ENCODE measurements at regions not wholly inside any gene's neighbourhood (a gene's known extent, or its start where the extent isn't known, plus 50 kb on each side); places are given as distances from the start of the nearest gene placed in this dataset.

DNA sequence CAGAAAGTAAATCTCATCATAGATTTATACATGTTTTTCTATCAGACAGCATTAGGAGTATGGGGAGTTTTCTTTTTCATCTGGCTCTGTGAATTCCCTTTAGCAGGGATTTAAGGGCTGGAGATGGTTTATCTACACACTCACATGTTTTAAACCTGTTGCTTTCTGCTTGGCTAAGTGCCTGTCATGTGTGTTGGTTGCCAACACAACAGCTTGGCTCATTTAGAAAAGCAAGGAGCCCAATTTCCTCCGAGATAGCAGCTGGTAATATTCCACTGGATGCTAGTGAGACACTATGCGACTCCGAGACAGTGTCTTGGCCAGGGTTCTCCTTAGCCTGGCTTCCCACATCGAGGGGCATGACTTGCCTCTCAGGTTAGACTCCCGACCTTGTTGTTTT lies 83.3 kb downstream of the KLF5 start:
- intact Hi-C loops (cut with micrococcal nuclease): no loop called here
- Mint-ChIP-seq H3K4me1 (ENCODE audit: low read depth) (no peaks in the 10 kb centered on the region), H3K27ac (no peak overlapping the region), H3K27me3 (peaks cover 1% of the 10 kb centered on the region), H3K9me3 (no peaks in the 10 kb centered on the region), H3K4me3 (no peak overlapping the region), H3K36me3 (ENCODE audit: low read depth) (no peaks in the 10 kb centered on the region)
- ATAC-seq (no peak), DNase-seq (no peak)
- POLR2A ChIA-PET: no interaction called here
- TF ChIP-seq, protein P1, sequence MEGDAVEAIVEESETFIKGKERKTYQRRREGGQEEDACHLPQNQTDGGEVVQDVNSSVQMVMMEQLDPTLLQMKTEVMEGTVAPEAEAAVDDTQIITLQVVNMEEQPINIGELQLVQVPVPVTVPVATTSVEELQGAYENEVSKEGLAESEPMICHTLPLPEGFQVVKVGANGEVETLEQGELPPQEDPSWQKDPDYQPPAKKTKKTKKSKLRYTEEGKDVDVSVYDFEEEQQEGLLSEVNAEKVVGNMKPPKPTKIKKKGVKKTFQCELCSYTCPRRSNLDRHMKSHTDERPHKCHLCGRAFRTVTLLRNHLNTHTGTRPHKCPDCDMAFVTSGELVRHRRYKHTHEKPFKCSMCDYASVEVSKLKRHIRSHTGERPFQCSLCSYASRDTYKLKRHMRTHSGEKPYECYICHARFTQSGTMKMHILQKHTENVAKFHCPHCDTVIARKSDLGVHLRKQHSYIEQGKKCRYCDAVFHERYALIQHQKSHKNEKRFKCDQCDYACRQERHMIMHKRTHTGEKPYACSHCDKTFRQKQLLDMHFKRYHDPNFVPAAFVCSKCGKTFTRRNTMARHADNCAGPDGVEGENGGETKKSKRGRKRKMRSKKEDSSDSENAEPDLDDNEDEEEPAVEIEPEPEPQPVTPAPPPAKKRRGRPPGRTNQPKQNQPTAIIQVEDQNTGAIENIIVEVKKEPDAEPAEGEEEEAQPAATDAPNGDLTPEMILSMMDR (IDR thresholded peaks at IDR 0.05): no peak
- CTCF ChIA-PET: no interaction called here

DNA sequence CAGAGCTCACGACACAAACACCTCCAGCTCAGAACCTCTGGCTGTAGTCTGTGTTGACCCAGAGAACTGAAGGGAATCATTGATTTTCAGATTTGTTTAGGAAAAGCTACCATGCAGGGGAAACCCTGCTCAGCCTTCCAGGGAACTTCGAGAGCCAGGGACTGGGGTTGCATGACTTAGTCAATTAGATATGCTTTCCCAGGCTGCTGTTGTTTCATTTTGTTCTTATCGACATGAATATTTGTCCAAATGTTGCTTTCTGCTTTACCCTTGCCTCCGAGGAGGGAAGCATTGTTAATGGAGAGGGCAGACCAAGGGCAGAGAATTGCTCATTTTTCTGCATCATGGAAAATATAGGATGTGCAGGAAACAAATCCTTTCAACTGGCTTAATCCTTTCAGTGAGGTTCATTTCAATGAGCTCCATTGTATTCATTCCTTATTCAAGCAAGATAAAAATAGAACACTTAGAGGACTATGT lies 82.5 kb downstream of the KLF5 start:
- Mint-ChIP-seq H3K9me3 (no peaks in the 10 kb centered on the region), H3K4me1 (ENCODE audit: low read depth) (no peaks in the 10 kb centered on the region), H3K27ac (no peak overlapping the region), H3K4me3 (no peak overlapping the region), H3K36me3 (ENCODE audit: low read depth) (no peaks in the 10 kb centered on the region), H3K27me3 (peaks cover 1% of the 10 kb centered on the region)
- TF ChIP-seq, protein P1 (IDR thresholded peaks at IDR 0.05): no peak
- DNase-seq (no peak), ATAC-seq (no peak)
- intact Hi-C loops (cut with micrococcal nuclease): no loop called here
- ChIA-PET CTCF (no interaction called here), POLR2A (no interaction called here)

DNA sequence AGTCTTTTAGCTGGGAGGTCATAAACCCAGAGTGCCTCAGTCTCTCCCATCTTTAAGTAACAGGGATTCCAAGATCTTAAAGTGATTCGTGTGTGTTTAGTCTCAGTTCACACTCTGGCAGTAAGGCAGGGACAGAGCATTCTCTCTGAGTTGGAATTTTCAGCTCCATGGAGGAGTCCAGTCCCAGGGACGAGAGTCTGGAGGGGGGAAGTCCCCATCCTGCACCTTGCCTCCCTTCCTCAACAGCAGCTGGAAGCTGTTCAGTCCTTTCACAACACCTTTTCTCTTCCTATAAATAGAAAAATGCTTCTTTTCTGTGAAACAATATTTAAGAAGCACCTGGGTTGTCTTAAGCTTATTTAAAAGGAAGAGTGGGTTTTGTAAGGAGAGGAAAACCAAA lies 82.0 kb downstream of the KLF5 start:
- no peaks in the 10 kb centered on the region for H3K9me3 Mint-ChIP-seq
- H3K27me3 Mint-ChIP-seq: peaks cover 1% of the 10 kb centered on the region
- intact Hi-C loops (cut with micrococcal nuclease): no loop called here
- H3K27ac Mint-ChIP-seq: no peak overlapping the region
- DNase-seq (no peak), ATAC-seq (no peak)
- no peaks in the 10 kb centered on the region for H3K36me3 Mint-ChIP-seq (ENCODE audit: low read depth)
- POLR2A ChIA-PET: no interaction called here
- TF ChIP-seq, protein P1 (IDR thresholded peaks at IDR 0.05): no peak
- H3K4me3 Mint-ChIP-seq: no peak overlapping the region
- H3K4me1 Mint-ChIP-seq (ENCODE audit: low read depth): no peaks in the 10 kb centered on the region
- CTCF ChIA-PET: no interaction called here

DNA sequence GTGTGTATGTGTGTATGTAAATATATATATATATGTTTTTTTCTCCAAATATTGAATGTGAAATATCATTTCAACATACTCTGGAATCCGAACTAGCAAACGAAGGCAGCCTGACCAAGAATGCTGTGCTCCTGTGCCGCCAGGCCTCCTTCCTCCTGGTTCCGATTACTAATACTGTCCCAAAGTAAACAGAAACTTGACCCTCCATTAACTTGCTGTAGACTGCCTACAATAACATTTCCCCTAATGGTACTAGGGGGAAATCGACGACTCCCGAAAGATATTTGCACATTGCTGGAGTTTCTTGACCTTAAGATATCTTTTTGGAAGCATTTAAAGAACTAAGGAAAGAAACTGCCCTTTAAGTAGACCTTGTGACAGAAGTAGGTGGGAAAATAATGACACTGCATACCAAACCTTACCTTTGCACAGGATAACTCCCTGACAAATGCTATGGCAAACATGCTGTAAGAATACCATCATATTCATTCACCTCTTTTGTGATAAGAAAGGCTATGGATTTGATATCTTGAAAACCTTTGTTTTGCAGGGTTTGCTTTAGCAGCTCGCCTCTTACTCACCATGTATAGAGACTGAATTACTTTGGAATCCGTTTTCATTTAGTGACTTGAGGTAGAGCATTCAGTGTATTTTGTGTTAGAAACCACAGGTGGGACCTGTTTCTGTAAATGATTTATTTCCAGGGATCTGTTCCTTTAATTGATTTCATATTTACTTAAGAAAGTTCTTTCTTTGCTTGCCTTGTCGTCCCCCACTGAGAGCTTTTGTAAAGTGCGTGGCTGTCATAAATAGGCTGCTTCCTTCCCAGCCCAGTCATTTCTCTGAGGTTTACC lies 80.1 kb downstream of the KLF5 start:
- no peak overlapping the region for H3K4me3 Mint-ChIP-seq
- no peak overlapping the region for H3K27ac Mint-ChIP-seq
- H3K9me3 Mint-ChIP-seq: peaks cover 3% of the 10 kb centered on the region
- ATAC-seq: no peak
- intact Hi-C loops (cut with micrococcal nuclease): no loop called here
- H3K27me3 Mint-ChIP-seq: no peaks in the 10 kb centered on the region
- TF ChIP-seq, protein P1 (IDR thresholded peaks at IDR 0.05): no peak
- CTCF ChIA-PET: no interaction called here
- DNase-seq: no peak
- H3K36me3 Mint-ChIP-seq (ENCODE audit: low read depth): no peaks in the 10 kb centered on the region
- no peaks in the 10 kb centered on the region for H3K4me1 Mint-ChIP-seq (ENCODE audit: low read depth)
- POLR2A ChIA-PET: no interaction called here

DNA sequence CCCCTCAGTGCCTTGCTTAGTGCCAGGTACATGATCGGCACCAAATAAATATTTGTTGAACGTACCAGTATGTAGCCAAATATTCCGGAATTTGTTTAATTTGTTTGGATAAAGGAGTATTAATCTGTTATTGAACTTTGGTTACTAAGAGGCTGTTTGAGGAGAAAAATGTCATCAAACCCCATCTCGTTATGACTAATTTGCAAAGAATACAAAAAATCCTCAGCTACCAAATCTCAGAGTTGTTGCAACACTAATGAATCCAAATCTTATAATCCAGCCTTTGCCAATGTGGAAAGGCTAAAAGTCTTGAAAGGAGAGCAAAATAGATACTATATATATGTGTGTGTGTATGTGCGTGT lies 79.5 kb downstream of the KLF5 start:
- ATAC-seq: no peak
- Mint-ChIP-seq H3K4me1 (ENCODE audit: low read depth) (no peaks in the 10 kb centered on the region), H3K36me3 (ENCODE audit: low read depth) (no peaks in the 10 kb centered on the region), H3K27me3 (no peaks in the 10 kb centered on the region), H3K9me3 (peaks cover 3% of the 10 kb centered on the region), H3K4me3 (no peak overlapping the region), H3K27ac (no peak overlapping the region)
- POLR2A ChIA-PET: no interaction called here
- DNase-seq: no peak
- intact Hi-C loops (cut with micrococcal nuclease): no loop called here
- CTCF ChIA-PET: no interaction called here
- TF ChIP-seq, protein P1 (IDR thresholded peaks at IDR 0.05): no peak
